Upper lobe of right lung (tissue), 1 donor: ENCODE measurements at regions not wholly inside any gene's neighbourhood (a gene's known extent, or its start where the extent isn't known, plus 50 kb on each side); places are given as distances from the start of the nearest gene placed in this dataset.

Source experiments
- ATAC-seq: fragments of 200-7000 bp; cut with Tn5 transposase; one replicate; pipeline ENCODE4 v1.9.1; 2020; ENCODE audit warnings: mild to moderate bottlenecking, moderate library complexity
- DNase-seq: peaks from one replicate; pipeline ENCODE4 v3.0.0-alpha.2; 2020
- H3K27ac ChIP-seq: fragments of 200-600 bp; one replicate; pipeline ENCODE4 v1.8.0; 2022
- H3K27me3 ChIP-seq: fragments of 200-600 bp; one replicate; pipeline ENCODE4 v1.8.0; 2022; ENCODE audit warnings: mild to moderate bottlenecking
- H3K36me3 ChIP-seq: fragments of 200-600 bp; one replicate; pipeline ENCODE4 v1.8.0; 2022
- H3K4me1 ChIP-seq: fragments of 200-600 bp; one replicate; pipeline ENCODE4 v1.8.0; 2022
- H3K4me3 ChIP-seq: fragments of 200-600 bp; one replicate; pipeline ENCODE4 v1.8.0; 2022; ENCODE audit warnings: mild to moderate bottlenecking
- H3K9me3 ChIP-seq: fragments of 200-600 bp; one replicate; pipeline ENCODE4 v1.8.0; 2022
- CTCF ChIP-seq: fragments of 200-600 bp; IDR thresholded peaks from one replicate; pipeline ENCODE4 v1.8.0; 2022; ENCODE audit warnings: antibody characterized with exemption
- intact Hi-C: fragments of 100-400 bp; cut with DNase I; formaldehyde crosslinking; loops from one replicate; pipeline ENCODE4 v1.11.0; 2022
- donor health status: DM: no; HTN: yes; CAD: no; lungs with severe emphysema.

DNA sequence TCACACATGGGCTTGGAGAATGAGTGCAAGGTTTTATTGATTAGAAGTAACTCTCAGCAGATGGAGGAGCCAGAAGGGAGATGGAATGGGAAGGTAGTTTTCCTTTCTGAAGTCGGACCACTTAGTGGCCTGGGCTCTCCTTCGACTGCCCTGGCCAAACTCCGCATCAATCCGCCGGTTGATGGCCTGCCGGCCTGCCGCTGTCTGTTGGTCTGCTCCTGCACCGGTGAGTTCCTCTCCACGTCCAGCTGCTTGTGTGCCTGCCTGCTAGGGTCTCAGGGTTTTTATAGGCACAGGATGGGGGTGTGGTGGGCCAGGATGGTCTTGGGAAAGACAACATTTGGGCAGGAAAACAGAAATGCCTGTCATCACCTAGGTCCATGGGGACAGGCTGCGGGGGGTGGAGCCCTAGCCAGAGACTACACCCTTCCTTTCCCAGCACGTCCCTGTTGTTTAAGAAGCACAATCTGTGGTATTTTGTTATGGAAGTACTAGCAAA is 837.0 kb downstream of the PDCD6IP start:
- H3K36me3 ChIP-seq, result no peaks in the 10 kb centered on the region
- ATAC-seq (no peak), DNase-seq (no peak)
- no peaks in the 10 kb centered on the region for H3K4me1 ChIP-seq
- intact Hi-C loops, result no loop called here
- H3K27me3 ChIP-seq, result no peaks in the 10 kb centered on the region
- no peaks in the 10 kb centered on the region for H3K9me3 ChIP-seq
- TF ChIP-seq CTCF, result no peak
- H3K4me3 ChIP-seq, result no peak overlapping the region
- H3K27ac ChIP-seq, result no peak overlapping the region

DNA sequence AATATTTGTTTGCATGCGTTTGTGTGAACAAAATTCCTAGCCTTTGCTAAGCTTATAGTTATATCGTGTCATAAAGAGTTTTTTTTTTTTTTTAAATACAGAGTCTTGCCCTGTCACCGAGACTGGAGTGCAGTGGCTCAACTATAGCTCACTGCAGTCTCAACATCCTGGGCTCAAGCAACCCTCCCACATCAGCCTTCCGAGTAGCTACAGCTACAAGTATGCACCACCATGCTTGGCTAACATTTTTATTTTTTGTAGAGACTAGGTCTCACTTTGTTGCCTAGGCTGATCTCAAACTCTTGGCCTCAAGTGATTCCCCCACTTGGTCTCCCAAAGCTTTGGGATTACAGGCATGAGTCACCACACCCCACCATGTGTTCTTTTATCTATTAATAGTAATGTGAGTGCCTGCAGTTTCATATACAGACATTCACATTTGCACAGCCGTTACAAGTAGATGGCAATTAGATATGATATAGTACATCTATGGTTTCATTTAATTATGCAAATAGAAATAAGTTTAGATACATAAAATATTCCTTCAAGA is 848.6 kb downstream of the PDCD6IP start:
- ATAC-seq (no peak), DNase-seq (no peak)
- Histone ChIP-seq H3K4me3 (no peak overlapping the region), H3K36me3 (no peaks in the 10 kb centered on the region), H3K4me1 (no peaks in the 10 kb centered on the region), H3K27ac (no peak overlapping the region), H3K27me3 (no peaks in the 10 kb centered on the region), H3K9me3 (no peaks in the 10 kb centered on the region)
- TF ChIP-seq CTCF, result no peak
- intact Hi-C loops, result no loop called here

- Histone ChIP-seq H3K27me3 (no peaks in the 10 kb centered on the region), H3K4me3 (no peak overlapping the region), H3K9me3 (no peaks in the 10 kb centered on the region), H3K4me1 (no peaks in the 10 kb centered on the region), H3K36me3 (no peaks in the 10 kb centered on the region), H3K27ac (no peak overlapping the region)
- ATAC-seq (no peak), DNase-seq (no peak)
- intact Hi-C loops, result no loop called here
- no peak for TF ChIP-seq CTCF
Observed at GRCh38 chr3:34650131-34650530, 851.7 kb downstream of the PDCD6IP start.

- no peak for ATAC-seq
- H3K4me3 ChIP-seq, result no peak overlapping the region
- intact Hi-C loops, result no loop called here
Observed at GRCh38 chr3:34668915-34669314, 870.5 kb downstream of the PDCD6IP start.

GRCh38 chr3:34669490-34669889 is 871.1 kb downstream of the PDCD6IP start:
- DNase-seq (no peak), ATAC-seq (peak; percentile 15)
- TF ChIP-seq CTCF, result no peak
- intact Hi-C loops, result no loop called here
- Histone ChIP-seq H3K27me3 (no peaks in the 10 kb centered on the region), H3K27ac (no peak overlapping the region), H3K4me3 (no peak overlapping the region), H3K9me3 (no peaks in the 10 kb centered on the region), H3K36me3 (no peaks in the 10 kb centered on the region), H3K4me1 (no peaks in the 10 kb centered on the region)

More at GRCh38 chr3:34668915-34669314, 870.5 kb downstream of the PDCD6IP start:
- H3K27ac ChIP-seq, result no peak overlapping the region
- no peak for DNase-seq
- H3K36me3 ChIP-seq, result no peaks in the 10 kb centered on the region
- no peaks in the 10 kb centered on the region for H3K4me1 ChIP-seq
- H3K27me3 ChIP-seq, result no peaks in the 10 kb centered on the region
- H3K9me3 ChIP-seq, result no peaks in the 10 kb centered on the region
- TF ChIP-seq CTCF, result no peak
